Activated T-helper 17 cell treated with anti-CD3 and anti-CD28 coated beads, Interleukin-2, amount 50 U/mL, for 72 hours (primary cell): ENCODE measurements at regions not wholly inside any gene's neighbourhood (a gene's known extent, or its start where the extent isn't known, plus 50 kb on each side); places are given as distances from the start of the nearest gene placed in this dataset.

ENCODE experiments used
- ATAC-seq: fragments of 150-1000 bp; cut with Tn5 transposase; replicated peaks from 2 replicates; pipeline ENCODE4 v1.10.0; 2021; ENCODE audit warnings: mild to moderate bottlenecking, moderate library complexity
- H3K27ac Mint-ChIP-seq: one replicate; pipeline ENCODE4 v1.8.0; 2022; ENCODE audit warnings: mixed read lengths
- H3K27me3 Mint-ChIP-seq: one replicate; pipeline ENCODE4 v1.8.0; 2022; ENCODE audit warnings: mixed read lengths
- H3K36me3 Mint-ChIP-seq: one replicate; pipeline ENCODE4 v1.8.0; 2022; ENCODE audit warnings: low read depth, mild to moderate bottlenecking, mixed read lengths
- H3K4me1 Mint-ChIP-seq: one replicate; pipeline ENCODE4 v1.8.0; 2022; ENCODE audit warnings: mixed read lengths
- H3K4me3 Mint-ChIP-seq: one replicate; pipeline ENCODE4 v1.8.0; 2022; ENCODE audit warnings: mild to moderate bottlenecking, mixed read lengths
- H3K9me3 Mint-ChIP-seq: one replicate; pipeline ENCODE4 v1.8.0; 2022; ENCODE audit warnings: mixed read lengths

DNA sequence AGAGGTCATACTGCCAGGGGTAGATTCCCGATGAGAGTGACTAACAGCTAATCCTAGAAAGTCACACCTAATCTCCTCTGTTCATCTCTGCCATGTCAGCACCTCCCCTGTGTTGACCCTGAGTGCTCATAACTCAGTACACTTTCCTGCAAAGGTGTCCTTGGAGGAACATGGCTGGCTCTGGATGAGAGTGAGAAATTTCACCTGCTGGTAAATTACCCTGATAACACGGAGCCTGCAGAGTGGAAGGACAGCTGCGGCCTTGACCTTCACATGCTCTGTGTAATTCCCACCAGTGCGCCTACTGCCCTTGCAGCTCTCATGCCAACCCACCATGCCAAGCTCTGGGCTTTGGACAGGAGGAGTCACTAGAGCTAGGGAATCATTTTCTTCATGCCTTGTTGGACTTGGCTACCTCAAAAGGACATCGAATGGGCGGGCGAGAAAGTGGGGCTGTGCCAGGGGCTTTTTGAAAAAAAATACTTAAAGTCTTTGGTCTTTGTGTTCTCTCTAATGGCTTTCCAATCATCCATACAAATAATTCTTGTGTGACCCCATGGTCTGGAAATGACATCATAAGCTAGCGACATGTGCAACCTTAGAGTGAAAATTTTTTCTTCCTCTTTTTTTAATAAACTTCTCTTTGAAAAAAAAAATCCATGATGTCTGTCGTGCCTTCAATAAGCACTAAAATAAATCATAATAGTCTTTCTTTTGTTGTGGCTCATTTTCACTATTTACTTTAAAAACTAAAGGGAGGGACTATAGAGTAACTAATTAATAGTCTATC, 319.9 kb downstream of the MYCN start:
- H3K4me3 Mint-ChIP-seq: no peak overlapping the region
- no peak for ATAC-seq

DNA sequence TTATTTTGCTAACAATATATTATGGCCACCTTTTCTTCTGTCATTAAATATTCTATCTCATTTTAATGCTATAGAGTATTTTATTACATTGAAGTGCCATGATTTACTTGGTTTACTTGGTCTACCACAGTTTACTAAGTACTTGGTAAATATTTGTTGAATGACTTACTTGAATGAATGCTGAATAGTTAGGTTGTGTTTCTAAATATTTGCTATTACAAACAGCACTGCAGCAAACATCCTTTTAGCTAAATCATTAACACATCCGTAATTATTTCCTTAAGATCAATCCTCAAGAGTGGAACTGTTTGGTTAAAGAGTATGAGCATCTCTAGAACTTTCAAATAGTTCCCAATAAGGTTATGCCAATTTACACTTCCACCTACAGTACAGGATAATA, 318.7 kb downstream of the MYCN start:
- Mint-ChIP-seq H3K9me3 (peaks cover 3% of the 10 kb centered on the region), H3K27ac (no peak overlapping the region), H3K27me3 (peaks cover 7% of the 10 kb centered on the region), H3K4me1 (no peaks in the 10 kb centered on the region), H3K36me3 (no peaks in the 10 kb centered on the region), H3K4me3 (no peak overlapping the region)
- no peak for ATAC-seq

More for the DNA sequence above, 319.9 kb downstream of the MYCN start:
- H3K27me3 Mint-ChIP-seq: no peaks in the 10 kb centered on the region
- H3K36me3 Mint-ChIP-seq: no peaks in the 10 kb centered on the region
- H3K27ac Mint-ChIP-seq: no peak overlapping the region
- no peaks in the 10 kb centered on the region for H3K4me1 Mint-ChIP-seq
- no peaks in the 10 kb centered on the region for H3K9me3 Mint-ChIP-seq

GRCh38 chr2:16258350-16258749, 318.0 kb downstream of the MYCN start:
- peaks cover 3% of the 10 kb centered on the region for H3K9me3 Mint-ChIP-seq
- no peak overlapping the region for H3K4me3 Mint-ChIP-seq
- H3K27me3 Mint-ChIP-seq: peaks cover 7% of the 10 kb centered on the region
- no peaks in the 10 kb centered on the region for H3K36me3 Mint-ChIP-seq
- no peak overlapping the region for H3K27ac Mint-ChIP-seq
- no peak for ATAC-seq
- H3K4me1 Mint-ChIP-seq: no peaks in the 10 kb centered on the region

DNA sequence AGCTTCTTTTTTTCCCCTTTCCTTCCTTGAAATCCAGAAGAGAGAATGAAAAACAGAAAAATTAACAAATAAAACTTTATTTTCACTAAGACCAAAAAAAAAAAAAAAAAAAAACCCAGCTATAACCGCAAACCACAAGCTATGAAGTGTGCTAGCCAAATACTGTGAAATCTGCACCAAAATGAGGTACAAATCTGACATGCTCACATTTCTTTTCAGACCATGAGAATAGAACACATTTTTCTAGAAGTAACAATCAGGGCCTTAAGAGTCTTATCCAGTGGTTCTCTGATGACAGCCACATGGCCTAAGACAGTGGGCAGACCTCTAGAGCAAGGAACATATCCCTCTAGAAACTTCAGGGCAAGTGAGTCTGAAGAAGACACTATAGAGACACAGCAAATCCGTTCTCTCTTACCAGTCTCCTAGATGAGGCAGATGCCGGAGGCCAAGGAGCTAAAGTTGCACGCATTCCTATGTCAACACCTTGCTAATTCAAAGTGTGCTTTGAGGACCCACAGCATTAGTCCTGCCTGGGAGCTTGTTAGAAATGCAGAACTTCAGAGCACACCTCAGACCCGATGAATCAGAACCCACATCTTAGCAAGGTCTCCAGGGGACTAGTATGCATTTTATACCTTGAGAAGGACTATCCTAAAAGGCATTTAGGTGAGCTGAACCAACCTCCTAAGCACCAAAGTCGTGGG, 317.1 kb downstream of the MYCN start:
- no peaks in the 10 kb centered on the region for H3K4me1 Mint-ChIP-seq
- H3K9me3 Mint-ChIP-seq: peaks cover 3% of the 10 kb centered on the region
- peaks cover 7% of the 10 kb centered on the region for H3K27me3 Mint-ChIP-seq
- H3K36me3 Mint-ChIP-seq: no peaks in the 10 kb centered on the region
- H3K4me3 Mint-ChIP-seq: no peak overlapping the region
- no peak for ATAC-seq
- no peak overlapping the region for H3K27ac Mint-ChIP-seq

DNA sequence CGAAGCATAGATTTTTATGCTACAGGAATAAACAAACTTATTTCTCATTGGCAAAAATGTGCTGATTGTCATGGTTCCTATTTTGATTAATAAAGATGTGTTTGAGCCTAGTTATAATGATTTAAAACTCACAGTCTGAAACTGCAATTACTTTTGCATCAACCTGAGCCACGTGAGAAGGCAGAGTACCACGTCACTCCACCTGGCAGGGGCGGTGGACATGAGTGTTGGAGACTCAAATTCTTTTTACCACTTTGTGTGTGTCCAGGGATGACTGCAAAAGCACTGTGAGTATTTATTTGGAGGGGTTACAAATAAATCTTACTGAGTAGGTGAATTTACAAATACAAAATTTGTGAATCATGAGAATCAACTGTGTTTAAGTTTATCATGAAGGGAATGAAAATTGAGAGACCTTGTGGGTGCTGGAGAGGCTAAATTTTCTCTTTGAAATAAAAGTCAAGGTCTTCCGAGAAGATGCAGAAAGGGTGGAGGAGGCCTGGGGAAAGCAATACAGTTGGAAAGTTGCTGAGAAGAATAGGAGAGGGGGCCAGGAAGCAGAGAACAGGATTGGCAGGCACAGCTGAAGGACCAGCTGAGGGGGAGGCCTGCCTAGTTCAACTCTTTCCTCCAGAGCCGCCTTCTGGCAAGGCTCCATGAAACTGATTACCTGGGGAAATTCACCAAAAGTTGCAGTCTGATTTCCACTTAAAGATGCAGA, 316.4 kb downstream of the MYCN start:
- peaks cover 7% of the 10 kb centered on the region for H3K27me3 Mint-ChIP-seq
- H3K4me1 Mint-ChIP-seq: no peaks in the 10 kb centered on the region
- ATAC-seq: no peak
- H3K4me3 Mint-ChIP-seq: no peak overlapping the region
- H3K27ac Mint-ChIP-seq: no peak overlapping the region
- H3K9me3 Mint-ChIP-seq: peaks cover 3% of the 10 kb centered on the region
- H3K36me3 Mint-ChIP-seq: no peaks in the 10 kb centered on the region

- Mint-ChIP-seq H3K4me3 (no peak overlapping the region), H3K9me3 (peaks cover 3% of the 10 kb centered on the region), H3K36me3 (no peaks in the 10 kb centered on the region), H3K4me1 (no peaks in the 10 kb centered on the region), H3K27ac (no peak overlapping the region), H3K27me3 (peaks cover 7% of the 10 kb centered on the region)
- no peak for ATAC-seq
These were observed 314.8 kb downstream of the MYCN start for GRCh38 chr2:16255120-16255519.

- no peak for ATAC-seq
- no peak overlapping the region for H3K27ac Mint-ChIP-seq
- no peaks in the 10 kb centered on the region for H3K36me3 Mint-ChIP-seq
- no peak overlapping the region for H3K4me3 Mint-ChIP-seq
- H3K4me1 Mint-ChIP-seq: no peaks in the 10 kb centered on the region
- H3K27me3 Mint-ChIP-seq: peaks cover 7% of the 10 kb centered on the region
- H3K9me3 Mint-ChIP-seq: peaks cover 3% of the 10 kb centered on the region
These were observed 314.1 kb downstream of the MYCN start for GRCh38 chr2:16254356-16254965.

DNA sequence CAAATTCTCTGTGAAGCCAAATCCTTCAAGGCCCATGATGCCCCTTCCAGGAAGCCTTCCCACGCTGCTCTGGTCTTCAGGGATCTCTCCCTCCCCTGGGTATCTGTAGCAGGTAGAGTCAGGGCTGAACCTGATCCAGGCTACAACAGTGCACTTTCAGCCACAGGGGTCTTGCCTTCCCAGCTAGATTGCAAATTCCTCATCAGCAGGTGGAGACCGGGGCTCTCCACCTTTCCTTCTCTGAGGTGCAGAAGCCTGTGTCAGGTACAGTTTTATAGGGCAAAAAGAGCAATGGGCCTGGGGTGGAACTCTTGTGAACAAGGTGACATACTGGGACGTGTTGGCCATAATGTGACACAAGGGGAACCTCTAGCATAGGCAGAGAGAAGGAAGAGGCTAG, 312.9 kb downstream of the MYCN start:
- Mint-ChIP-seq H3K9me3 (peaks cover 3% of the 10 kb centered on the region), H3K27me3 (peaks cover 7% of the 10 kb centered on the region), H3K4me1 (no peaks in the 10 kb centered on the region), H3K36me3 (no peaks in the 10 kb centered on the region), H3K4me3 (no peak overlapping the region), H3K27ac (no peak overlapping the region)
- ATAC-seq: no peak

GRCh38 chr2:16252891-16253290, 312.5 kb downstream of the MYCN start:
- Mint-ChIP-seq H3K9me3 (peaks cover 3% of the 10 kb centered on the region), H3K27me3 (peaks cover 7% of the 10 kb centered on the region), H3K4me3 (no peak overlapping the region), H3K36me3 (no peaks in the 10 kb centered on the region), H3K4me1 (no peaks in the 10 kb centered on the region), H3K27ac (no peak overlapping the region)
- ATAC-seq: no peak

DNA sequence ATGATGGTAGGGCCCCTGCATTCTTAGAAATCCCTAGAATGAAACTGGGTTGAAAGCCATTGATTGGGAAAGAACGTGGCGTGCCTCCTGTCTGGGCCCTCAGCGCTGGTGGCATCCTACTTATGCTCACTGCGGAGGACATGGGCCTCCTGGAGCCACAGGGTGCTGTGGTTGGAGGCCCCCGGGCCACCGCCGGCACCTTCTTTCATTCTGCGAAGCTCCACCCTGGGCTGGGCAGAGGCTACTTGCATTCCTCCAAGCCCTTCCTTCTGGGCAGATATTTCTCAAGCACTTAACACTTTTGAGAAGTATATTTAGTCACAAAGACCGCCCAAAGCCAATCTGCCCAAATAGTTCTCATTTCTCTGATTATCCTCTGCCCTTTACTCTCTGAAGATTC, 311.9 kb downstream of the MYCN start:
- Mint-ChIP-seq H3K4me1 (no peaks in the 10 kb centered on the region), H3K4me3 (no peak overlapping the region), H3K9me3 (peaks cover 3% of the 10 kb centered on the region), H3K36me3 (no peaks in the 10 kb centered on the region), H3K27ac (no peak overlapping the region), H3K27me3 (peaks cover 7% of the 10 kb centered on the region)
- ATAC-seq: no peak

DNA sequence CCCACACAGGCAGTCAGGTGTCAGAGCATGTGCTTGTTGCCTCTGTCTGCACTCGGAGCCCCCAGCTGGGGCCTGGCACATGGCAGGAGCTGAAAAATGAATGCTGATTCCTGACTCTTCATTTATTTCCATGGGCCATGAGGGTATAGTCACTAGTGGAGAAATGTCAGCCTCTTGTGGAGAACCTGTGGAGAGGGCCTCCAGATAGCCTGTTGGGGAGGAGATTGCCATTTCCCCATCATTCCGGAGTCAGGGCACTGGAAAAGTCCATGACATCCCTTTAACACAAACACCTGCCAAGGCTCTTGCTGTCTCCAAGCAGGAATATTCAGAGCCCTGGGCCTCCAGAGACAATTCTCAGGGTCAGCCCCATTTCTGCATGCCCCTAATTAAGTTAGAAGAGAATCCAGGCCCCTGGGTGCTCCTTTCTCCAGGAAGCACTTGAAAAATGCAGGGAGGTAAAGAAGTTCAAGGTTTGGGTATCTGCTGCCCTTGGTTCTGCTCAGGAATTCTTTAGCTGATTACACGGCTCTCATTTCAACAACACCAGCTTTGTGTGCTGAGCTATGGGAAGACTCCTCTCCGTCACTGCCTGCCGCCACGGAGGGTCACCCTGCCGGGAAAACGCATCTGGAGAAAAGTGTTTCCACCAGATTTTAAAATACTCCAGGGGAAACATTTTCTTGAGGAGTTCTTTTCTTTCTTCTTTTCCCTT, 311.3 kb downstream of the MYCN start:
- ATAC-seq: no peak
- Mint-ChIP-seq H3K36me3 (no peaks in the 10 kb centered on the region), H3K4me3 (no peak overlapping the region), H3K27ac (no peak overlapping the region), H3K4me1 (no peaks in the 10 kb centered on the region), H3K9me3 (peaks cover 3% of the 10 kb centered on the region), H3K27me3 (peaks cover 7% of the 10 kb centered on the region)

GRCh38 chr2:16250886-16251285, 310.5 kb downstream of the MYCN start:
- H3K9me3 Mint-ChIP-seq: peaks cover 3% of the 10 kb centered on the region
- no peak overlapping the region for H3K27ac Mint-ChIP-seq
- H3K36me3 Mint-ChIP-seq: no peaks in the 10 kb centered on the region
- H3K4me1 Mint-ChIP-seq: no peaks in the 10 kb centered on the region
- peaks cover 7% of the 10 kb centered on the region for H3K27me3 Mint-ChIP-seq
- H3K4me3 Mint-ChIP-seq: no peak overlapping the region
- no peak for ATAC-seq

DNA sequence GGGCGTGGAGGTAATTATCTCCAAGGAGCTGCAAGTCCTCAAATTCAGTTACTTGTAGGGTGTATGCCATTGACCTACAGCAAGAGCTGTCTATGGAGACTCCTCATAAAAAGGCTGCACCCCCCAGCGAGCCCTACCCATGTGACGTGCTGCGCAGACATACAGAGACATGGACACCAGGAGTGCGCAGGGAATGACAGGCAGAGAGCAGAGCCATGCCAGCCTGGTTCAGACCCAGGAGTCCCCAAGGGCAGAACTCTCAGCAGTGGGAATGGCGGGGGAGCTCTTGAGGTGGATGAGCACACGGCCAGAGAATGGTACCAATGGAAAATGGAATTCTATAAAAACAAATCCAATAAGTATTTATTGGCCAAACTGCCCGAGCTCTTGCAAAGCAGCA, 310.1 kb downstream of the MYCN start:
- H3K27ac Mint-ChIP-seq: no peak overlapping the region
- no peaks in the 10 kb centered on the region for H3K4me1 Mint-ChIP-seq
- H3K36me3 Mint-ChIP-seq: no peaks in the 10 kb centered on the region
- H3K9me3 Mint-ChIP-seq: peaks cover 3% of the 10 kb centered on the region
- no peak for ATAC-seq
- H3K27me3 Mint-ChIP-seq: peaks cover 7% of the 10 kb centered on the region
- no peak overlapping the region for H3K4me3 Mint-ChIP-seq

DNA sequence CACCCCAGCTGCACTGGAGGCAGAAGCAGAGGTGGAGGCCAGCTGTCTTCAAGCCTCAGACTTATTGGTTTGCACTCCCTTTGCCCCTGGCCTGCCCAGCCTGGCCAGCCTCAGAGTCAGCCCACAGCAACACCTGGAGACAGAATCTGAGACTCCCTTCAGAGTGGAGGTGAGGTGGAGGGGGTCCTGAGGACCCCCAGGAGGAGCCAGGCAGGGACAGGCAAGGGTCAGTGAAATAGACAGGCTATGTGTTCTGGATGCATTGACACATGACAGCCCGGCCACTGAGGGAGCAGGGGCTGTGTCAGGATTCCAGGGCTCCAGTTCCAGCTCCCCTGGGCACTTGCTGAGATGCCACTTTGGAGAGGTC, 309.7 kb downstream of the MYCN start:
- Mint-ChIP-seq H3K9me3 (peaks cover 3% of the 10 kb centered on the region), H3K27me3 (peaks cover 7% of the 10 kb centered on the region), H3K27ac (no peak overlapping the region), H3K4me1 (no peaks in the 10 kb centered on the region), H3K4me3 (no peak overlapping the region), H3K36me3 (no peaks in the 10 kb centered on the region)
- ATAC-seq: no peak
